Naive B cell (primary cell): ENCODE measurements at regions not wholly inside any gene's neighbourhood (a gene's known extent, or its start where the extent isn't known, plus 50 kb on each side); places are given as distances from the start of the nearest gene placed in this dataset.

Experiments
- ATAC-seq, 2 donors: fragments of 150-1000 bp; cut with Tn5 transposase; 2 replicates each; pipeline ENCODE4 v1.10.0; 2021; ENCODE audit warnings: low read depth in 2 of 2, mild to moderate bottlenecking in 2 of 2, moderate library complexity in 2 of 2
- DNase-seq: peaks from one replicate; pipeline ENCODE4 v3.0.0; 2022
- H3K27ac Mint-ChIP-seq, 6 donors: one replicate each; pipeline ENCODE4 v1.8.0; 2020 to 2022; ENCODE audit warnings: mild to moderate bottlenecking in 6 of 6, mixed read lengths in 6 of 6, moderate library complexity in 5 of 6, inconsistent platforms in 2 of 6
- H3K27me3 Mint-ChIP-seq, 3 donors: one replicate each; pipeline ENCODE4 v1.8.0; 2021 to 2022; ENCODE audit warnings: mixed read lengths in 3 of 3, mild to moderate bottlenecking in 1 of 3
- H3K36me3 Mint-ChIP-seq, 2 donors: one replicate each; pipeline ENCODE4 v1.8.0; 2020 to 2022; ENCODE audit warnings: mixed read lengths in 2 of 2, inconsistent platforms in 1 of 2, mild to moderate bottlenecking in 1 of 2
- H3K4me1 Mint-ChIP-seq, 3 donors: one replicate each; pipeline ENCODE4 v1.8.0; 2020 to 2022; ENCODE audit warnings: mixed read lengths in 3 of 3, inconsistent platforms in 1 of 3, mild to moderate bottlenecking in 1 of 3, moderate library complexity in 1 of 3
- H3K4me3 Mint-ChIP-seq, 8 donors: one replicate each; pipeline ENCODE4 v1.8.0; 2020 to 2022; ENCODE audit warnings: mild to moderate bottlenecking in 8 of 8, mixed read lengths in 8 of 8, moderate library complexity in 8 of 8, inconsistent platforms in 2 of 8
- H3K9me3 Mint-ChIP-seq, 7 donors: one replicate each; pipeline ENCODE4 v1.8.0; 2020 to 2022; ENCODE audit warnings: mixed read lengths in 7 of 7, mild to moderate bottlenecking in 5 of 7, inconsistent platforms in 2 of 7, moderate library complexity in 1 of 7

GRCh38 chr18:78765142-78765541 is 214.5 kb upstream of the SALL3 start:
- H3K27ac Mint-ChIP-seq = peak overlapping the region in 1 of 6 donors; percentile 32
- no peaks in the 10 kb centered on the region for H3K36me3 Mint-ChIP-seq
- DNase-seq (no peak), ATAC-seq (no peak)
- no peak overlapping the region for H3K4me3 Mint-ChIP-seq
- no peaks in the 10 kb centered on the region for H3K4me1 Mint-ChIP-seq
- H3K27me3 Mint-ChIP-seq = no peaks in the 10 kb centered on the region
- H3K9me3 Mint-ChIP-seq = peaks cover 5 to 25% (median 9%) of the 10 kb centered on the region in 7 donors

- H3K4me1 Mint-ChIP-seq = no peaks in the 10 kb centered on the region
- DNase-seq (no peak), ATAC-seq (no peak)
- H3K27me3 Mint-ChIP-seq = no peaks in the 10 kb centered on the region
- no peaks in the 10 kb centered on the region for H3K36me3 Mint-ChIP-seq
- no peak overlapping the region for H3K4me3 Mint-ChIP-seq
- H3K9me3 Mint-ChIP-seq = peaks cover 5 to 22% (median 8%) of the 10 kb centered on the region in 7 donors
- peak overlapping the region in 1 of 6 donors; percentile 32 for H3K27ac Mint-ChIP-seq
Observed at GRCh38 chr18:78765637-78766281, 213.9 kb upstream of the SALL3 start.

DNA sequence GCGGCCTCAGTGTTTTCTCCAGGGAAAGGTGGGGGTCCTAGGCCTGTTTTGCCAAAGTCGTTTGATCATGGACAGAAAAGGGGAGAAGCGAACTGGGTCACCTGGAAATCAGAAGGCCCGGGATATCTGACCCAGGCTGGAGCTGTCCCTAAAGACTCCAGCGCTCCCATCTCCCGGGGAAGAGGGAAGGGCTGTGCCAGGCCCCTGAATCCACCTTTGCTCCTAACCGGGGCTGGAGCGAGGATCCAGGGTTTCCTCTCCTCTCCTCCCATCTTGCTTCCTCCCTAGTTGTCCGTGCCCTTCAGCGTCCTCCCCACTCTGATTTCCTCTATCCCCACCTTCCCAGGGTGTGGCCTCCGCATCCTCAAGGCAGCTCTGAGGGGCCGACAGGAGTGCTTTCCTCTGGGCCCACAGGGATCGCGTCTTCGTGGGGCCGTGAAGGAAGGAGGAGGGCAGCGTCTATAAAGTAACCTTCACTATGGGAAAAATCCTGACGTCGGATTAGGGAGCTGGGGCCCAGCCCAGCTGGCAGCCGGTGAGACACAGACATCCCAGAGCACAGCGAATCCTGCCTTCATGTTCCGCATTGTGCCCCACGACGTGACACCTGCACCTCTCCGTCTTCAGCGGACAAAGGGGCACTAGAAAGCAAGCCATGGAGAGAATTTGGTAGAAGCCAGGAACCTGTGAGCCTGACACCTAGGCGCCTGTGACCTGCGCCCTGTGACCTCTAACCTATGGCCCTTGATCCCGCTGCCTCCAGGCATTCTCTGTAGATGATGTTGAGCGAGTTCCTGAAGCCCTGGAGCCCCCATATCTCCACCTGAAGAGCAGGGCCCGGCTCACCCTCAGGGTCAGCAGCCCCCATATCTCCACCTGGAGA is 212.7 kb upstream of the SALL3 start:
- peaks cover 2 to 19% (median 4%) of the 10 kb centered on the region in 7 donors for H3K9me3 Mint-ChIP-seq
- no peak for DNase-seq
- no peaks in the 10 kb centered on the region for H3K27me3 Mint-ChIP-seq
- ATAC-seq = no peak
- H3K27ac Mint-ChIP-seq = no peak overlapping the region
- peak overlapping the region in 1 of 8 donors; percentile 62 for H3K4me3 Mint-ChIP-seq
- H3K4me1 Mint-ChIP-seq = no peaks in the 10 kb centered on the region
- no peaks in the 10 kb centered on the region for H3K36me3 Mint-ChIP-seq

DNA sequence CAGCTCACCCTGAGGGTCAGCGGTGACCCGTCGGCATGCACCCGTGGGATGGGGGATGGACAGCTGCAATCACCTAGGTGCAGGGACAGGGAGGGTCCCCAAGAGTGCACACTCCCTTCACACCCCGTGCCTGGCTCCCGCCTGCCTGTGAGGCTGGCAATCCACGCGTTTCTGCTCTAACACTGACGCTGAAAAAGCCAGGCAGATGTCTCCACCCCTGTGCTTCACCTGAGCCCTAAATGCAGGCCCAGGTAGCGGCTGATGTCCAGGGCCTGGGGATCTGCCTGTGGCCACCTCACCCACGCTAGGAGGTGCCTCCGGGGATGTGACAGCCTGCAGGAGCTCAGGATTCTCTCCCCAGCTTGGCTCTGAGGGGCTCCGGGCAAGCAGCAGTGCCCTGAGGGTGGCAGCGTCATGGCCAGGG is 212.0 kb upstream of the SALL3 start:
- ATAC-seq (no peak), DNase-seq (no peak)
- no peak overlapping the region for H3K27ac Mint-ChIP-seq
- H3K4me3 Mint-ChIP-seq = no peak overlapping the region
- peaks cover 0 to 13% (median 2%) of the 10 kb centered on the region in 7 donors for H3K9me3 Mint-ChIP-seq
- no peaks in the 10 kb centered on the region for H3K36me3 Mint-ChIP-seq
- H3K4me1 Mint-ChIP-seq = no peaks in the 10 kb centered on the region
- no peaks in the 10 kb centered on the region for H3K27me3 Mint-ChIP-seq

- H3K4me3 Mint-ChIP-seq = no peak overlapping the region
- H3K4me1 Mint-ChIP-seq = no peaks in the 10 kb centered on the region
- no peak overlapping the region for H3K27ac Mint-ChIP-seq
- no peak for DNase-seq
- H3K9me3 Mint-ChIP-seq = peaks cover 0 to 7% (median 0%) of the 10 kb centered on the region in 7 donors
- no peak for ATAC-seq
- no peaks in the 10 kb centered on the region for H3K27me3 Mint-ChIP-seq
- no peaks in the 10 kb centered on the region for H3K36me3 Mint-ChIP-seq
Observed at GRCh38 chr18:78768221-78768620, 211.4 kb upstream of the SALL3 start.

DNA sequence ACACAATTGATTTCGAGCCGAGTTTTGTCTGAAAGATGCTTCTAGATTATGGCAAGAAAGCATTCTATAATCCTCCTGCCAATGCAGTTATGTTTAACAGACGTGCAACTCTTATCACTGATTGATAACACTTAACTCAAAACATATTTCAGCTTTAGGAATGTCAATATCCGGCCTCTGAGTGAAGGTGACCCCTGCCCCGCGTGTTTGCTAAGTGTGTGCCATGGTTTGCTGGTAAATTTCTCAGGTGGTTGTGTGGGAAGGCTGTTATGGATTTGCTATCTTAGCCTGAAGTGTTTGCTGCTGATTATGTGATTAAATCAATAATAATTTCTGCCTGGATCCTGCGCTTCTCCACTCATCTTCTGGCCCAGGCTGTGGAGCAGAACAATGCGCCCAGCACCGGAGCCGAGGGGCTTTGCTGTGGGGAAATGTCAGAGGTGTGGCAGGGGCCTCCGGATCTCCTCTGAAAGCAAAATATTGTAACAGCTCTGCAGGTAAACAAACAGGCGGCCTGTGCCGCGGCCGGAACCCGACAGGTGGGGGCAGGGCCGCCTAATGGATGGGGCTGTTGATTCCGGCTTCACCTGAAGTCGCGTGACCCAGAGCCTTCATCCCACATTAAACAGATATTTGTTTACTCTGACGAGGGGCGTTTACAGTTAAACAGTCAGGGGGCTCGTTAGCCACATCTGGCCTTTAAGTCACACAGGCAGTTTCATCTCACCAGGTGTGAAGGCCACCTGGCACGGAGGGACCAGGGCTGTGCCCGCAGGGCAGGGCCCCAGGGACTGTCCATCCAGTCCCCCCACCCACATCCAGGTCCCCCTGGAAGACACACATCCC is 210.7 kb upstream of the SALL3 start:
- ATAC-seq = no peak
- H3K36me3 Mint-ChIP-seq = no peaks in the 10 kb centered on the region

DNA sequence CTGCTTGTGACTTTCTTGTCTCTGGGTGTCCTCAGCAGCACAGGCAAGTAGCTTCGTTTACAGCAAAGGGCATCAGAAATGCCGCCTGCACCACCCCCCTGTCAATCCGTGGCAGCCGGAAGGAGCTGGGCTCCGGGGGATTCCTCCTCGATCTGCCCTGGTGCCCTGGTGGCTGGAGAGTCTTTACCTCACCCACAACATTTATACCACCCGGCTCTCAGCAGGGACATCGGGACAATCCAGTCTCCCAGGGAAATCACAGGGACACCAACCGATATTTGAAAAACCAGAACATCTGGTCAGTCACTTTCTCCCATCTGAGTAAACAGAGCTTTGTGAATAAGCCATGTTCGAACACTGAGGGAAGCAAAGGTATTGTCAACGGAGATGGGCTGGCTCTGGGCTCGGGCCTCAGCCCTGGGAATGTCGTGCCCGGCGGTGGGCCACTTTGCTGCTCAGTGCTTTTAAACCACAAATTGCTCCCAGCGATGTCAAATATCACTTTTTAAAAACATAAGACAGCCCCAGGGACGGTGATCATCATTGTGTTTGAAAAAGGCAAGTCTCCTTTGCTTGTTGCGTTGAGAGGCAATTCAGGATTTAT is 210.0 kb upstream of the SALL3 start:
- H3K27me3 Mint-ChIP-seq = no peaks in the 10 kb centered on the region
- H3K9me3 Mint-ChIP-seq = peaks cover 0 to 3% (median 0%) of the 10 kb centered on the region in 7 donors
- H3K4me3 Mint-ChIP-seq = peak overlapping the region in 1 of 8 donors; percentile 6
- H3K27ac Mint-ChIP-seq = no peak overlapping the region
- H3K4me1 Mint-ChIP-seq = no peaks in the 10 kb centered on the region
- DNase-seq = no peak
- ATAC-seq = no peak
- H3K36me3 Mint-ChIP-seq = no peaks in the 10 kb centered on the region

More for the DNA sequence above, 210.7 kb upstream of the SALL3 start:
- Mint-ChIP-seq H3K9me3 (peaks cover 0 to 3% (median 0%) of the 10 kb centered on the region in 7 donors), H3K27ac (no peak overlapping the region), H3K4me1 (no peaks in the 10 kb centered on the region), H3K4me3 (no peak overlapping the region), H3K27me3 (no peaks in the 10 kb centered on the region)
- DNase-seq = no peak

DNA sequence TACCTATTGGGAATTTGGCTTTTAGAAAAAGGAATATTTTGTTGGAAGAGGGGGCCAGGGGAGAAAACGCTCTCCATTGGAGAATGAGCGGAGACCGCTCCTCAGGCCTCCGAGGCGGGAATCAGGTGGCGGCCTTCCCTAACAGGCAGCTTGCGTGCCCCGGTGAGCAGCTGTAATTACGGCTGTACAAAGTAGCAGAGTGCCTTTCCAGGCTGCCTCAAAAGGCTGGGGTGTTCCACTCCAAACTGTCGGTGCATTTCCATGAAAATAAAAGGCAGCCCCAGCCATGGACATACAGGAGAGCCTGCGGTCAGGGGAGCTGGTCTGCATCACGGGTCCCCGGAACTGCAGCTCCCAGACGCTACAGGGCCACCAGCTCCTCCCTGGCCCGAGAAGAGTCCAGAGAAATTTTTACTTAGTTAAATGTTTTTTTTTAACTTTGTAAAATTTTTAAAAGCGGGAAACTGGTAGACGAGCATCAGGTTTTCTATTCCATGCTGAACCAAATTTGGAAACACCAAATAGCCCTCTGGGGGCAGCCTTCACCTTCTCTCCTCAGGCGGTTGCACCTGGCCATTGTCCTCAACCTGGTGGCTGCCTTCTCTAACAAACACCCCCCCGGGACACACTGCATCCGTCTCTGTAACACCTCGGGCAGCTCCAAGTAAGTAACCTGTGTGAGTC is 209.3 kb upstream of the SALL3 start:
- H3K27me3 Mint-ChIP-seq = no peaks in the 10 kb centered on the region
- no peak for DNase-seq
- ATAC-seq = no peak
- no peak overlapping the region for H3K27ac Mint-ChIP-seq
- H3K4me3 Mint-ChIP-seq = peak overlapping the region in 1 of 8 donors; percentile 6
- no peaks in the 10 kb centered on the region for H3K36me3 Mint-ChIP-seq
- peaks cover 0 to 3% (median 0%) of the 10 kb centered on the region in 7 donors for H3K9me3 Mint-ChIP-seq
- no peaks in the 10 kb centered on the region for H3K4me1 Mint-ChIP-seq

DNA sequence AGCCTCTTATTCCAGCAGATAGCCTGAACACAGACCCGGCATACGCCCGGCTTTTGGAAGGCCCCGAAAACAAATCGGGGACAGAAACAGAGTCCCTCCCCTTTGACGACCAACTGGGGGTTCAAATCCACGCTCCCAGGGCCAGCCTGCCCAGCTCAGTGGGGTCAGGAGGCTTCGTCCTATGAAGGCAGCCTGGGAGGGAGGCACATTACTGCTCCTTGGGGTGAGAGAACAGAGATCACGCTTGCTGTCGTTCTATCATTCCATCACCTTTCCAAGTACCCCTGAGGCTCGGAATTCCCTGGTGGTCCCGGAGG is 208.8 kb upstream of the SALL3 start:
- Mint-ChIP-seq H3K36me3 (no peaks in the 10 kb centered on the region), H3K9me3 (no peaks in the 10 kb centered on the region), H3K4me1 (no peaks in the 10 kb centered on the region), H3K27me3 (no peaks in the 10 kb centered on the region), H3K4me3 (no peak overlapping the region), H3K27ac (no peak overlapping the region)
- ATAC-seq (no peak), DNase-seq (no peak)

DNA sequence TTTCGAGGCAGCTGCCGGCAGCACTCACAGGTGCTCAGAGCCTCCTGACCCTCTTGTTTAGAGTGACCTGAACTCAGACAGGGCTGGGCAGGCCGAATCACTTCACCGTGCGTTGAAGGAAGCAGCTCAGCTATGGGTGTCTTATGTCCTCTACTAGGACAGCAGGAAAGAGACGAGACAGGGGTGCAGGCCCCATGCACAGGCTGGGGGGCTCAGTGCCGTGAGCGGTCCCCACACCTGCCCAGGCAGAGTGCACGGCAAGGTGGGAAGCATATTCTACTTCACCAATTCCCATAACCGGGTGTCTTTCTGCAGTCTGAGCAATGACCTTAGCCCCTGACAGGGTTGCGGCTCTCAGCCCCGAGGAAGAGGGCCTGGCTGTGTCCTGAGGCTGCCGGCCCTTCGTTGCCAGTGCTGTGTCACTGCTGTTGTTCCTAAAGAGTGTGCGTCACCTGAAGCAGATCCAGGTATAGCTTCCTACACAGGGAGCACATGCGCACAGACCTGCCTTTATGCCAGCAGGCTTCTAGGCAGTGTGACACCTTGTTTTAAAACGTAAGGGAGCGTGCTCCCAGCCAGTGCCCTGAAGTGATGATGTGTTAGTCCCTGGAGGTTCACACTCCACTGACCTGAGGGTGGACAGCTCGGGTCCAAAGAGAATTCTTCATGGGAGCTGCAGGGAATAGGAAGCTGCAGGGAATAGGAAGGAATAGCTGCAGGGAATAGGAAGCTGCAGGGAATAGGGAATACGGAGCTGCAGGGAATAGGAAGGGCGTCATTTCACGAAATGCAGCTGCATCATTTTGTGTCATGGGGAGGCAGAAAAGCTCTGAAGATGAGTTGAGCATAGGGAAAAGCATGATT is 207.9 kb upstream of the SALL3 start:
- DNase-seq (no peak), ATAC-seq (no peak)
- Mint-ChIP-seq H3K9me3 (no peaks in the 10 kb centered on the region), H3K36me3 (no peaks in the 10 kb centered on the region), H3K4me3 (no peak overlapping the region), H3K27me3 (no peaks in the 10 kb centered on the region), H3K27ac (no peak overlapping the region), H3K4me1 (no peaks in the 10 kb centered on the region)

- ATAC-seq (no peak), DNase-seq (no peak)
- Mint-ChIP-seq H3K4me1 (no peaks in the 10 kb centered on the region), H3K27ac (no peak overlapping the region), H3K9me3 (no peaks in the 10 kb centered on the region), H3K36me3 (no peaks in the 10 kb centered on the region), H3K27me3 (no peaks in the 10 kb centered on the region), H3K4me3 (no peak overlapping the region)
Observed at GRCh38 chr18:78772360-78773302, 207.0 kb upstream of the SALL3 start.
